Ovary (tissue), 3 donors: ENCODE measurements at regions not wholly inside any gene's neighbourhood (a gene's known extent, or its start where the extent isn't known, plus 50 kb on each side); places are given as distances from the start of the nearest gene placed in this dataset.

Experiments used
- EP300 ChIP-seq: sonication (generic); formaldehyde crosslinking; IDR thresholded peaks from one replicate; pipeline ENCODE4 v1.6.1; 2017; ENCODE audit warnings: antibody characterized with exemption
- POLR2A ChIP-seq: fragments of 450-650 bp; IDR thresholded peaks from one replicate; pipeline ENCODE4 v1.6.1; 2017; ENCODE audit warnings: antibody characterized with exemption, mild to moderate bottlenecking, moderate library complexity
- TF ChIP-seq, protein P1 (sequence below), 3 donors: fragments of 450-650 bp in 2 of 3; fragments of 200-600 bp in 1 of 3; IDR thresholded peaks; one replicate each; pipeline versions ENCODE4 v1.5.1 to v1.8.0; 2016 to 2022; ENCODE audit warnings: antibody characterized with exemption in 3 of 3, mild to moderate bottlenecking in 1 of 3
- donor health status: DM: no; HTN: no; CAD: no.

DNA sequence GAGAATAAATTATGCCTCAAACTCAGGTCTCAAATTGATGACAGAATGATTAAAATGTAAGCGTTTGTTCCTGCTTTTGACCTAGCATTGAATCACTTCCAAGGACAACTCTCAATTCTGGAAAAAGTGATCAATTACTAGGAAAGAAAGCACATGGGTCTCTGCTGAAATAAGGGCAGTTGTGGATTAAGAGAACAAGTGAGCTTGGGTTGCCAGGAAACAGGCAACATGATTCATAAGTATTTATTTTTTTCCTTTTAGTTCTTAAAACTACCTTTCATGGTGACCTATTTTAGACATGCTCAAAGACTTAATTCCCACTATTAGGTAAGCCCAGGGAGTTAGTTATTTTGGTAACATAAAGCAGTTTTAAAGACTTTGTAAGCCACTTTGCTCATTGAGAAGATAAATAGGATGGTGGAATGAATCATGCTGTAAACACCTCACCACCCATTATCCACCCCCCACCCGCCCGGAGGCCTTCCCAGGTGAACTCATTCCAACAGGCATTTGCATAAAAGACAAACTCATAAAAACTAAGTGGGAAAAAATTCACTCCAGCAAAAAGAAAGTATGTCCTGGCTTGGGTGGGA is 728.3 kb downstream of the SORCS1 start:
- TF ChIP-seq, protein P1, sequence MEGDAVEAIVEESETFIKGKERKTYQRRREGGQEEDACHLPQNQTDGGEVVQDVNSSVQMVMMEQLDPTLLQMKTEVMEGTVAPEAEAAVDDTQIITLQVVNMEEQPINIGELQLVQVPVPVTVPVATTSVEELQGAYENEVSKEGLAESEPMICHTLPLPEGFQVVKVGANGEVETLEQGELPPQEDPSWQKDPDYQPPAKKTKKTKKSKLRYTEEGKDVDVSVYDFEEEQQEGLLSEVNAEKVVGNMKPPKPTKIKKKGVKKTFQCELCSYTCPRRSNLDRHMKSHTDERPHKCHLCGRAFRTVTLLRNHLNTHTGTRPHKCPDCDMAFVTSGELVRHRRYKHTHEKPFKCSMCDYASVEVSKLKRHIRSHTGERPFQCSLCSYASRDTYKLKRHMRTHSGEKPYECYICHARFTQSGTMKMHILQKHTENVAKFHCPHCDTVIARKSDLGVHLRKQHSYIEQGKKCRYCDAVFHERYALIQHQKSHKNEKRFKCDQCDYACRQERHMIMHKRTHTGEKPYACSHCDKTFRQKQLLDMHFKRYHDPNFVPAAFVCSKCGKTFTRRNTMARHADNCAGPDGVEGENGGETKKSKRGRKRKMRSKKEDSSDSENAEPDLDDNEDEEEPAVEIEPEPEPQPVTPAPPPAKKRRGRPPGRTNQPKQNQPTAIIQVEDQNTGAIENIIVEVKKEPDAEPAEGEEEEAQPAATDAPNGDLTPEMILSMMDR (IDR thresholded peaks at IDR 0.05): no peak
- TF ChIP-seq POLR2A (no peak), EP300 (no peak)
